Spleen (tissue), 11 donors: ENCODE measurements at regions not wholly inside any gene's neighbourhood (a gene's known extent, or its start where the extent isn't known, plus 50 kb on each side); places are given as distances from the start of the nearest gene placed in this dataset.
A peak's percentile ranks its signal among the peaks of the same experiment; 100 is the strongest.

Experiments
- DNase-seq: peaks from one replicate; pipeline ENCODE4 v3.0.0-alpha.2; 2020
- H3K27ac ChIP-seq, 8 donors: fragments of 200-600 bp; sonication (generic) in 7 of 8; 1 replicate in 4 of 8; 2 replicates in 4 of 8; pipeline versions ENCODE4 v1.5.0 to v1.8.0; 2016 to 2021; ENCODE audit warnings: inconsistent platforms in 4 of 8, mild to moderate bottlenecking in 4 of 8, moderate library complexity in 1 of 8
- H3K27me3 ChIP-seq, 7 donors: fragments of 200-600 bp; sonication (generic) in 6 of 7; replicated peaks in 1 of 7; 1 replicate in 4 of 7; 2 replicates in 3 of 7; pipeline versions ENCODE4 v1.5.0 to v1.8.0; 2016 to 2021; ENCODE audit warnings: inconsistent platforms in 3 of 7, mild to moderate bottlenecking in 1 of 7
- H3K36me3 ChIP-seq, 6 donors: fragments of 200-600 bp; sonication (generic) in 5 of 6; 1 replicate in 4 of 6; 2 replicates in 2 of 6; pipeline versions ENCODE4 v1.5.0 to v1.8.0; 2016 to 2021; ENCODE audit warnings: inconsistent platforms in 2 of 6
- H3K4me1 ChIP-seq, 6 donors: fragments of 200-600 bp; sonication (generic) in 5 of 6; 1 replicate in 3 of 6; 2 replicates in 3 of 6; pipeline versions ENCODE4 v1.5.0 to v1.8.0; 2016 to 2021; ENCODE audit warnings: inconsistent platforms in 3 of 6
- H3K4me3 ChIP-seq, 8 donors: fragments of 200-600 bp; sonication (generic) in 7 of 8; 1 replicate in 4 of 8; 2 replicates in 4 of 8; pipeline versions ENCODE4 v1.5.0 to v1.8.0; 2016 to 2021; ENCODE audit warnings: inconsistent platforms in 4 of 8, mild to moderate bottlenecking in 4 of 8, moderate library complexity in 2 of 8
- H3K9me3 ChIP-seq, 8 donors: fragments of 200-600 bp; sonication (generic) in 7 of 8; 1 replicate in 4 of 8; 2 replicates in 4 of 8; pipeline versions ENCODE4 v1.5.0 to v1.8.0; 2016 to 2021; ENCODE audit warnings: inconsistent platforms in 4 of 8
- POLR2A ChIP-seq, 3 donors: fragments of 450-650 bp; IDR thresholded peaks; one replicate each; pipeline ENCODE4 v1.5.1; 2017; ENCODE audit warnings: antibody characterized with exemption in 3 of 3, mild to moderate bottlenecking in 1 of 3
- POLR2AphosphoS5 ChIP-seq, 3 donors: sonication (generic); formaldehyde crosslinking; IDR thresholded peaks; one replicate each; pipeline ENCODE4 v1.5.1; 2017; ENCODE audit warnings: antibody characterized with exemption in 3 of 3
- WGBS, 5 donors: extraction: QIAGEN DNeasy Blood & Tissue Kit in 3 of 5; methylation state at CpG; one replicate each; pipeline versions ENCODE4 v1.1.5 to v1.1.7; 2013 to 2018; 5-methylcytosine and 5-hydroxymethylcytosine counted together
- intact Hi-C: fragments of 100-400 bp; cut with DNase I; formaldehyde crosslinking; loops from one replicate; pipeline ENCODE4 v1.15.0; 2023; ENCODE audit warnings: low total_unique reads
- TF ChIP-seq, protein P1 (sequence below), 11 experiments: fragments of 200-600 bp in 7 of 11; fragments of 450-650 bp in 4 of 11; sonication (generic) in 4 of 11; IDR thresholded peaks in 8 of 11; conservative IDR thresholded peaks in 3 of 11; 1 replicate in 7 of 11; 2 replicates in 4 of 11; pipeline versions ENCODE4 v1.4.0 to v1.8.0; 2016 to 2021; ENCODE audit warnings: antibody characterized with exemption in 11 of 11, inconsistent platforms in 4 of 11, mild to moderate bottlenecking in 1 of 11
- donor health status: healthy with polysubstance abuse.
- donor health status: DM: no; HTN: no; CAD: no; lungs with moderate emphysema.
- donor health status: DM: no; HTN: no; CAD: no.
- donor health status: Bipolar disorder and iron deficiency.
- donor health status: healthy.
- donor health status: DM: no; HTN: no; CAD: no.
- donor health status: DM: yes; HTN: yes; CAD: no.

DNA sequence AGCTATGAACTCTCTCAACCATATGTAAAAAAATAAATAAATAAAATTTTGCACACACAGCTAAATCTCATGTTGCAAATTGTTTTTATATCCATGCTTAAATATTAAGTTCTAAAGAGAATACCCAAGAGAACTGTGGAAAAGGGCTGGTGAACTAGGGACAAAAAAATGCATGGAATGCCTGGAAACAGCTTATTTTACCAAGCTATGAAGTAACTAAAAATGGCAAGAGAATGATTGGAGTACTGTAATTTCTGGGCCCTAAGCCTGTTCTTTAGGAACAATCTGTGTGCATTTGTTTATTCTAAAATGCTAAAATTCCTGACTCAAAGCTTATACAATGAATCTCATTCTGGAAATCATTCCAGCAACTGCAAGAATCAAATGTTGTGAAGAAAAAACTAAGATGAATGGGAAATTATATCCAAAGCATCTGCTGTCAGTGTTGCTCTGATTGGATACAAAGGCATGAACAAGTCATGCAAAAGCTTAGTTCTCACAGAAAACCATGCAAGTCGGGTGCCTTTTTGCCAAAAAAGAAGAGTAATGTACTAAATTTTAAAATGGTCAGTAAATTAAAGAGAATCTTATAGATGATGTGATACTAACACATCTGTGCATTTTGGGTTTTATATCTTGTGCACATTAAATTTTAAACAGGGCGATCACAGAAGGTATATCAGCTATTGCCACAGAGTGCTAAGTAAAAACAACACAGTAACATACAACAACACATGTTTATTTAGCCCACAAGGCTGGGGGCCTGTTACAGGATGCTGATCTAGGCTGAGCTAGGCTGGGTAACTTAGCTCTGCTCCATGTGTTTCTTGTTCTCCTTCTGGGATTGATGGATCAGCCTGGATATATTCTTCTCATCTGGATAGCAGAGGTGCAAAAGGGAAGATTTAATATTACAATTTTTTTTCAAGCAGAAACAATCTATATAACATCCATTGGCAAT lies 453.5 kb upstream of the SEMA3A start:
- DNase-seq: no peak
- no peaks in the 10 kb centered on the region for H3K9me3 ChIP-seq
- H3K27ac ChIP-seq: no peak overlapping the region
- H3K27me3 ChIP-seq: no peaks in the 10 kb centered on the region
- no peaks in the 10 kb centered on the region for H3K36me3 ChIP-seq
- 74 to 85% (median 76%) methylated on average over 2 of the region's 2 CpGs for WGBS, 5 donors
- intact Hi-C loops: no loop called here
- H3K4me3 ChIP-seq: no peak overlapping the region
- no peaks in the 10 kb centered on the region for H3K4me1 ChIP-seq
- TF ChIP-seq POLR2A (IDR thresholded peaks at IDR 0.05): no peak
- TF ChIP-seq POLR2AphosphoS5 (IDR thresholded peaks at IDR 0.05): no peak
- TF ChIP-seq, protein P1, sequence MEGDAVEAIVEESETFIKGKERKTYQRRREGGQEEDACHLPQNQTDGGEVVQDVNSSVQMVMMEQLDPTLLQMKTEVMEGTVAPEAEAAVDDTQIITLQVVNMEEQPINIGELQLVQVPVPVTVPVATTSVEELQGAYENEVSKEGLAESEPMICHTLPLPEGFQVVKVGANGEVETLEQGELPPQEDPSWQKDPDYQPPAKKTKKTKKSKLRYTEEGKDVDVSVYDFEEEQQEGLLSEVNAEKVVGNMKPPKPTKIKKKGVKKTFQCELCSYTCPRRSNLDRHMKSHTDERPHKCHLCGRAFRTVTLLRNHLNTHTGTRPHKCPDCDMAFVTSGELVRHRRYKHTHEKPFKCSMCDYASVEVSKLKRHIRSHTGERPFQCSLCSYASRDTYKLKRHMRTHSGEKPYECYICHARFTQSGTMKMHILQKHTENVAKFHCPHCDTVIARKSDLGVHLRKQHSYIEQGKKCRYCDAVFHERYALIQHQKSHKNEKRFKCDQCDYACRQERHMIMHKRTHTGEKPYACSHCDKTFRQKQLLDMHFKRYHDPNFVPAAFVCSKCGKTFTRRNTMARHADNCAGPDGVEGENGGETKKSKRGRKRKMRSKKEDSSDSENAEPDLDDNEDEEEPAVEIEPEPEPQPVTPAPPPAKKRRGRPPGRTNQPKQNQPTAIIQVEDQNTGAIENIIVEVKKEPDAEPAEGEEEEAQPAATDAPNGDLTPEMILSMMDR (IDR thresholded peaks at IDR 0.05 in 8 of 11, conservative IDR thresholded peaks at IDR 0.05 in 3 of 11): no peak

DNA sequence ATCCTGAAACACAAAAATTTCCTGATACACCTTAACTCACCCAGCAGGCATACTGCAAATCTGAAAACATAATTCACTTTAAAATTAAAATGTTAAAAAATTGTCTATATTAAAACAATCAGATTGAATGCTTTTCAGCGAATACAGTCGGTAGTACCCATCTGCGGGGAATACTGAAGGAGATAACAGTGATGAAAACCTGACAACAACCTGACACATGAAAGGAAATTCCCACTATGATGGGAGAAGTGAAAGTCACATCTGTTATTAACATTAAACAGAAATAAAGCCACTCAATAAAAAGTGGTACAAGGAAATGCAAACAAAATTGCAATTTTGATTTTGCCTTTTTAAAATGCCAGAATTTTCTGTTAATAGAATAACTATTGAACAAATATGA lies 448.0 kb upstream of the SEMA3A start:
- H3K4me1 ChIP-seq: peaks cover 0 to 3% (median 0%) of the 10 kb centered on the region in 6 donors
- TF ChIP-seq POLR2AphosphoS5 (IDR thresholded peaks at IDR 0.05) (no peak), POLR2A (IDR thresholded peaks at IDR 0.05) (no peak)
- TF ChIP-seq, protein P1 (IDR thresholded peaks at IDR 0.05 in 8 of 11, conservative IDR thresholded peaks at IDR 0.05 in 3 of 11): no peak
- intact Hi-C loops: no loop called here
- H3K36me3 ChIP-seq: no peaks in the 10 kb centered on the region
- WGBS, 5 donors: 72 to 94% (median 87%) methylated on average over 3 of the region's 3 CpGs
- no peaks in the 10 kb centered on the region for H3K27me3 ChIP-seq
- H3K4me3 ChIP-seq: no peak overlapping the region
- peaks cover 0 to under 1% (median 0%) of the 10 kb centered on the region in 8 donors for H3K9me3 ChIP-seq
- no peak overlapping the region for H3K27ac ChIP-seq
- no peak for DNase-seq

DNA sequence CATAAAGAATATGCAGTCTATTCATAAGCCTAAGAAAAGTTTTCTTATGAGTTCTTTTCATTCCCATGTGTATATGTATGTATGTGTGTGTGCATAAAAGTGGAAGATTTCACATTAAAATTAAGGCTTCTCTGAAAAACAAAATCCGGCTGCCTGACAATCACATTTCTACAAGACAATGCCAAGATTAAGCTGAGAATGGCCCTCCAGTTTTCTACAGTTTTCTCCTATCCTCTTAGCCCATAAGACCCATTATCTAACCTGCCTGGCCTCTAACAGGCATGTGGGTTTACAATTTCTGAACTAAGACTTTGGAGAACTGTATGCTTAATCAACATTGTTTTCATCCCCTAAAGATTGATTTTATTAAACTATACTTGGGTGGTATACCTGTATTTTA lies 446.0 kb upstream of the SEMA3A start:
- 62 to 85% (median 76%) methylated on average over 1 of the region's 1 CpG for WGBS, 5 donors
- intact Hi-C loops: no loop called here
- peaks cover 0 to 3% (median 0%) of the 10 kb centered on the region in 6 donors for H3K4me1 ChIP-seq

DNA sequence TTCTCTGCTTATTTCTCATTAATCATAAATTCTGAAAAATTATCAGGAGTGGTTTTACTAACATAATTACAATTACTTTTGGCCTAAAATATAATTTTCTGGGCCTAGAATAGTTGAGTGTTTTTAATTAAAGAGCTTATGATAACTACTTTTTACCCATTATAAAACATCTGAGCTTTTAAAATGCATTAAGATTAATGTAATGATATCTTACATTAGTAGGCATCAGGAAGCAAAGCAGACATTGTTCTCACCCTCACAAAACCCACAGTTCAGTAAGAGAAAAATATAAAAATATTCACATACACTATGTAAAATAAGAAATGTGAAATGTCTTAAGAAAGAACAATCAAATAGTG lies 443.7 kb upstream of the SEMA3A start:
- peaks cover 0 to 3% (median 0%) of the 10 kb centered on the region in 6 donors for H3K4me1 ChIP-seq
- H3K36me3 ChIP-seq: no peaks in the 10 kb centered on the region
- H3K4me3 ChIP-seq: no peak overlapping the region
- H3K9me3 ChIP-seq: peaks cover 0 to 39% (median 17%) of the 10 kb centered on the region in 8 donors
- intact Hi-C loops: no loop called here
- H3K27me3 ChIP-seq: no peaks in the 10 kb centered on the region
- no peak for TF ChIP-seq POLR2A (IDR thresholded peaks at IDR 0.05)
- TF ChIP-seq, protein P1 (IDR thresholded peaks at IDR 0.05 in 8 of 11, conservative IDR thresholded peaks at IDR 0.05 in 3 of 11): no peak
- no peak for TF ChIP-seq POLR2AphosphoS5 (IDR thresholded peaks at IDR 0.05)
- no peak for DNase-seq
- peak overlapping the region in 2 of 8 donors; percentile 1 to 6 for H3K27ac ChIP-seq

More for the DNA sequence above, 446.0 kb upstream of the SEMA3A start:
- peaks cover 0 to 17% (median 7%) of the 10 kb centered on the region in 8 donors for H3K9me3 ChIP-seq
- H3K27ac ChIP-seq: no peak overlapping the region
- no peaks in the 10 kb centered on the region for H3K27me3 ChIP-seq
- no peak overlapping the region for H3K4me3 ChIP-seq
- H3K36me3 ChIP-seq: no peaks in the 10 kb centered on the region
- TF ChIP-seq POLR2AphosphoS5 (IDR thresholded peaks at IDR 0.05) (no peak), POLR2A (IDR thresholded peaks at IDR 0.05) (no peak)
- TF ChIP-seq, protein P1 (IDR thresholded peaks at IDR 0.05 in 8 of 11, conservative IDR thresholded peaks at IDR 0.05 in 3 of 11): no peak
- DNase-seq: no peak
